Endometrial microvascular endothelial cells (primary cell): ENCODE measurements at regions not wholly inside any gene's neighbourhood (a gene's known extent, or its start where the extent isn't known, plus 50 kb on each side); places are given as distances from the start of the nearest gene placed in this dataset.

Experiments used
- in situ Hi-C: cut with HindIII; loops from 2 replicates; pipeline ENCODE4 v1.10.0; 2017; ENCODE audit warnings: low sequenced_read_pairs, low pct_unique_long_range_greater_than_20kb; ENCODE audit errors: inconsistent ontology term

GRCh38 chr5:125261505-125262250 lies 515.2 kb upstream of the ZNF608 start:
- in situ Hi-C loops, result no loop called here

- in situ Hi-C loops, result no loop called here
These were observed 516.3 kb upstream of the ZNF608 start for GRCh38 chr5:125262782-125263181.

- in situ Hi-C loops, result no loop called here
These were observed 516.9 kb upstream of the ZNF608 start for GRCh38 chr5:125263356-125263755.

GRCh38 chr5:125266106-125266505 lies 519.7 kb upstream of the ZNF608 start:
- in situ Hi-C loops, result no loop called here

DNA sequence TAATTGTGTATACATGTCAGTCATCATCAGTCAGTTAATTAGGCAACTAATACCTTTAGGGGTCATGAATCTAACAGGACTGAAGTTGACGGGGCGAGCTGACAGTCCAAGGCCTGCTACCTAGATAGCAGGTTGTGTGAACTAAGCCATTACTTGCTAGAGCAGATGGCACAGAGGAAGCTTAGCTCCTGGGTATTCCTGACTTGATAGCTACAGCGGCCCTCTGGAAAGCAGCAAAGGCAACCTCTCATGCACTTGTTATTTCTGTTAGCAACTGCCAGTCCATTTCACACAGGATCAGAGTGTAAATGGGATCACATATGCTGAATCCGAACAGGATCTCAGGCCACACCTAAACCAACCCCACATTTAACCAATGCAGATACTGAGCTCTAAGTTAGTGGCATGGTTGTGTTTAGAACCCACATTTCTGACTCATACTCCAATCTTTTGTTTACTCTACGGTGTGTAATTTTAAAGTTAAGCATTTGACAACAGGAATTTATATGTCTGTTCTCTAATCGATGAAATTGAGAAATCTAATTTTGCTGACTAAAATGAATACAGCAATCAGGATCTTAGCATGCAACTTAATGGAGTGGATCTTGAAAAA lies 521.3 kb upstream of the ZNF608 start:
- in situ Hi-C loops, result no loop called here

DNA sequence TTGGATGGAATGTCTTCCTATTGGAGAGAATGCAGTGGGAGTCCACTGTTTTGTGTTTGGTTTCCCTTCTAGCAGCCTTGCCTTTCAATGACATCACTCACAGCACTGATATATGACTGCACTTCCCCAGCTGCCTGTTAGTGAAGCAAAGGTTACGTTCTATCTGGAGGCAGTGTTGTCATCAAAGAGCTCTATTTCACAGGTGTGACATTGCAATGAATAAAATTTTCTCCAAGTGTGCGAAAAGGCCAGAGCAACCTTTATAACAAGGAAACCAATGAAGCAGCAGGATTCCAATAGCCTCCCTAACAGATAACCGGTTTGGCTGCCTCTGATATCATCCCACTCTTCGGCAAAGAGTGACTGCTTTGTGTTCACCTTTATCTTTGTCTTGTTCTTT lies 523.5 kb upstream of the ZNF608 start:
- in situ Hi-C loops, result no loop called here

DNA sequence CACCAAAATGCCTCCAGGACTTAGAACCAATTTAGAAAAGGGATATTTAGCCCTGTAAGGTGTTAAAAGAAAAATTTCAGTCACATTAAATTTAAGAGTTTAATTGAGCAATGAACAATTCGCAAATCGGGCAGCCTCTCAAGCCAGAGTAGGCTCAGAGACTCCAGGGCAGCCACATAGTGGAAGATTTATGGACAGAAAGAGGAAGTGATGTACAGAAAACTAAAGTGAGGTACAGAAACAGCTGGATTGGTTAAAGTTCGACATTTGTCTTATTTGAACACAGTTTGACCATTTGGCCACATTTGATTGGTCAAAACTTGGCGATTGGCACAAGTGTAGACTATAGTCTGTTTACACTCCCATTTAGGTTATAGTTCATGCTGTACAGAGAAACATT lies 525.9 kb upstream of the ZNF608 start:
- in situ Hi-C loops, result no loop called here

DNA sequence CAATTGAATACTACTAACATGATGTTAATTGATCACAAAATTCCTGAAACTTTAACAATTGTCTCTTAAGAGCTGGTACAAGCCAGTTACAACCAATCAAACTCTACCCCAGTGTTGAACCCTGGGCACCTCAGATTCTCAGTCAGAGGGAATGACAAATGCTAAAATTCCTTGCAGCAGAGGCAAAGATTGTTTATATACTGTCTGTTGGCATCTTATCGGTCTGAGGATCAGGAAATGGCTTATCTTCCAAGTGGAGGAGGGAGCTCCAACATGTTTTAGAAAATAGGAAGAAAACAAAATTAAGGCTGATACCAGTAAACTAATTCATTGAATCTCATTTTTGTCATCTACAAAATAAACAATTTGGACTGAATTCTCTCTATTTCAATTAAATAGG lies 527.8 kb upstream of the ZNF608 start:
- in situ Hi-C loops, result no loop called here

- in situ Hi-C loops, result no loop called here
These were observed 528.7 kb upstream of the ZNF608 start for GRCh38 chr5:125274938-125275724.

GRCh38 chr5:125275725-125276090 lies 529.3 kb upstream of the ZNF608 start:
- in situ Hi-C loops, result no loop called here

GRCh38 chr5:125276096-125276495 lies 529.7 kb upstream of the ZNF608 start:
- in situ Hi-C loops, result no loop called here

- in situ Hi-C loops, result no loop called here
These were observed 531.2 kb upstream of the ZNF608 start for GRCh38 chr5:125277494-125278154.

DNA sequence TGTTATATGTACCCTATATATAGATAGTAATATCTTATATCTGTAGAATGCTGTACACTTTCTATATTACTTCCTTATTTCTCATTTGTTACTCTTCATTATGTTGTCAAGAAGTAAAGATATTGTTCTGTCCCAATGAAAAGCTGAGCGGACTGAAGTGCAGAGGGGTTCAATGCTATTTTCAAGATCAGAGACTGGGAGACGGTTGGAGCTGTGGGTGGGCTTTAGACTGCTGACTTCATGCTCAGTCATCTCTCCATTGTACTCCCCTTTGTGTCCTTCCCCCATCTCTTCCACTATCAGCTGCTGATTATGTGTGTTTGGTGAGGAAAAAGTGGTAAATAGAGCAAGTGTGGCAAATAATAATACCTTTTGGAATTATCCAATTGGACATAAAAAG lies 532.3 kb upstream of the ZNF608 start:
- in situ Hi-C loops, result no loop called here

GRCh38 chr5:125281667-125282066 lies 535.2 kb upstream of the ZNF608 start:
- in situ Hi-C loops, result no loop called here

GRCh38 chr5:125283372-125283771 lies 536.9 kb upstream of the ZNF608 start:
- in situ Hi-C loops, result no loop called here

DNA sequence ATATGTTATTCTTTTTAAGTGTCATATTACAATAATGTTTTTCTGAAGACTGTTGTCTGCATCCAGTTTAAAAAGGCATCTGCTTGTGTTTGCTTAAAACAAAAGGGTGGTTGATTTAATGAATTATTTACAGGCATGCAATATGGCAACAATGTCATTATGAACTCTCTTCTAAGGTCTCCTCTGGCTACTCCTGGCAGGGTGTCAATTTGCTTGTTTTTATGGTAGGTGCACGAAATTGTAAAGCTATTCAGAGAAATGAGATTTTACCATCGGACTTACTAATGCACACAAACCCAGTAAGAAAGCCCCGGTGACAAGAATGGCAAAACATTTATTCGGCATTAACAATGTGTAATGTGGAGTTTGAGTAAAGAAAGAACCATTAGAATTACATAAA lies 539.8 kb upstream of the ZNF608 start:
- in situ Hi-C loops, result no loop called here

DNA sequence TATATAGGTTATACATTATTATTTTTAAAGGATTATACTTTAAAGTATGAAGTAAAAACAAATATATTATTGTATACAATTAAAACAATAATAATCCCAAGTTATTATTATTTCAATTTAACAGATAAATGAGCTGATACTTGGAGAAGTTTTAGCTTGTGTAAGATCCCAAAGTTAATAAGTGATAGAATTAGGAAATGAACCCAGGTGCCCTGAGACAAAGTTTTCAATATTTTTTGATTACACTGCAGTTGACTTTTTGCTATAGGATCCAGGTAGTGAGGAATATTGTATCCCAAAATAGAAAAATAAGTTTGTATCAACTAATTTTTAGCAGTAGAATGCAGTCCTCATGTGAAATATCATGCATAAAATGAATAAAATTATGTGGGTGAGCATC lies 543.2 kb upstream of the ZNF608 start:
- in situ Hi-C loops, result no loop called here

DNA sequence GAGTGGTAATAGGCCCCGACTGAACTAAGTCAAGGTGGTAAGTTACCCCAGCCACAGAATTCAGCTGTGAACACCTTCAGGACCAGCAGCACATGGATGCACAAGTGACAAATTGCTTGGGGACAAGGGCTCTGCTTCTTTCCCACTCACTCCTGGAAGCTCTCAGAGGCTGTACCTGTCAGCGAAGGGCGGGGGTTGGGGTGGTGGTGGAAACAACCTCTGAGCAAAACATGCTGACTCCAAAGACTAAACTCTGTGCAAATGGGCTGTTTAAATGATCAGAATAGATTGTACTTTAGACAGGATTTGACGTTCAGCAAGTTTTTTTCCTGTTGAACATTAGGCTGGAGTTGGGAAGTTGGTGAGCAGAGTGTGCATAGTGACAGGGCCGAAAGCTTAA lies 544.5 kb upstream of the ZNF608 start:
- in situ Hi-C loops, result no loop called here

DNA sequence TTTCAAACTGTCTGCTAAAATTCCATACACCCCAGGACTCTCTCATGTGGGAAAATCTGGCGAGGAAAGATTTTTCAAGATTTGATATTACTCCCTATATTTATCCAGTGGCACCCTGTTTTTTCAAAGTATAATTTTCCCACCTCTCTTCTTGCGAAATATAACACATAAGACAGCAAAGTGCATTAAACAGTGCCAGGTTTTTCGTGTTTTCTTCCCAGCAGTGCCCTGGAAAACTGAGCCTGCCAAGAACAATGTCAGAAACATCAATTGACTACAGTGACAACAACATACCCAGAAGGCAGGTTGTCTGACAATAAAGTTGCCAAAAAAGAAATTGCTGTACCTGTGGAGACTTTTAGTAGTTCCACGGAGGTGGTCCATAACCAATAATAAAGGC lies 545.0 kb upstream of the ZNF608 start:
- in situ Hi-C loops, result no loop called here

GRCh38 chr5:125293223-125293622 lies 546.8 kb upstream of the ZNF608 start:
- in situ Hi-C loops, result no loop called here
